ENCODE measurements at regions not wholly inside any gene's neighbourhood (a gene's known extent, or its start where the extent isn't known, plus 50 kb on each side); places are given as distances from the start of the nearest gene placed in this dataset.
A peak's percentile ranks its signal among the peaks of the same experiment; 100 is the strongest.

DNA sequence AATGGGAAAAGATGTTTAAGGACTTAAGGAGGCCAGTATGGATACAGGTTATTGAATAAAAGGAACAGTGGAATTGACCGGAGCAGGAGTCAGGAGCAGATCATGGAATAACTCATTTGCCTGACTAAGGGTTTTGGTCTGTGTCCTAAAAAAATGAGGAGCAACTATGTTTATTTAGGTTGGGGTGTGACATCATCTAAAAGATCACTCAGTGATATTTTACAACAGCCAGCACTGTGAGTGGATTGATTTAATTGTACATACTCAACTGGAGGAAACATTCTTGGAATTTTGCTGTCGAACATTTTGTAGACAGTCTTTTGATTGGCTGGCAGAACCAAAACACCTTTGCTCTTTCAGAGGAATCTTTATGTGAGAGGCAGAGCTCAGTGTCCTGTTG lies 348.6 kb upstream of the CDIN1 start:
- H3K56ac ChIP-seq (ENCODE audit: extremely low read depth, insufficient read depth, low read length), result no peak overlapping the region
- no peak overlapping the region for H2AK9ac ChIP-seq (replicated peaks; ENCODE audit: low read depth, low read length, poor library complexity)
- no peaks in the 10 kb centered on the region for H3K36me3 ChIP-seq (ENCODE audit: control insufficient read depth, insufficient read depth, low read length)
- H2BK15ac ChIP-seq (ENCODE audit: low read depth, low read length), result peak overlapping the region; percentile 39; the same call in 1 of the 3 replicates
- H3K9me3 ChIP-seq (ENCODE audit: control insufficient read depth, insufficient read depth, low read length), result no peaks in the 10 kb centered on the region
- intact Hi-C loops (cut with micrococcal nuclease), result loop anchor here (10.0 kb wide), 1 partner anchor 706 kb away; no protein-coding TSS in a partner anchor
- no peak overlapping the region for H3K9ac ChIP-seq (ENCODE audit: low read depth, low read length)
- peak overlapping the region; percentile 43; the same call in 1 of the 2 replicates for H3K14ac ChIP-seq (replicated peaks; ENCODE audit: low read depth, low read length)
- CTCF ChIA-PET, result no interaction called here
- TF ChIP-seq RCOR1 (IDR thresholded peaks at IDR 0.05; ENCODE audit: insufficient replicate concordance, low read length) (no peak), CEBPB (IDR thresholded peaks at IDR 0.05; ENCODE audit: low read depth, low read length) (peak; percentile 26; the same call in 1 of the 2 replicates), MAFK (IDR thresholded peaks at IDR 0.05; ENCODE audit: low read depth, low read length) (peak; percentile 65; the same call in 1 of the 2 replicates)
- no peaks in the 10 kb centered on the region for H4K20me1 ChIP-seq (ENCODE audit: insufficient read depth, low read length)
- no peak overlapping the region for H2AFZ ChIP-seq (replicated peaks; ENCODE audit: low read length, poor library complexity)
- no peaks in the 10 kb centered on the region for H3K9me1 ChIP-seq (ENCODE audit: insufficient read depth, low read length)
- ATAC-seq (ENCODE audit: low read depth), result peak; percentile 89
- H3K79me1 ChIP-seq (ENCODE audit: low read depth in 1 of 2, low read length in 2 of 2), result no peaks in the 10 kb centered on the region
- no peak overlapping the region for H2BK20ac ChIP-seq (ENCODE audit: low read depth, low read length)
- no peak overlapping the region; the same call in 1 of the 2 replicates for H3K4ac ChIP-seq (ENCODE audit: low read depth, low read length)
- DNase-seq, result peak; percentile 84
- H4K8ac ChIP-seq (ENCODE audit: low read depth in 2 of 2, low read length in 2 of 2), result no peak overlapping the region
- no TSS peak for BruUV-seq (replicated peaks)
- H3K23ac ChIP-seq (ENCODE audit: low read depth, low read length), result no peak overlapping the region
- H3K4me1 ChIP-seq (ENCODE audit: control insufficient read depth, insufficient read depth, low read length), result peaks cover 3% of the 10 kb centered on the region
- no peak overlapping the region for H4K91ac ChIP-seq (ENCODE audit: insufficient read depth, low read depth, low read length)
- no peak overlapping the region for H3K4me3 ChIP-seq (ENCODE audit: insufficient read depth, low read depth, low read length)
- in situ Hi-C loops (cut with MboI; ENCODE audit: low sequenced_read_pairs), result loop anchor here (25.0 kb wide), 1 partner anchor 1657 kb away; no protein-coding TSS in a partner anchor
- H4K5ac ChIP-seq (ENCODE audit: low read depth, low read length), result no peak overlapping the region
- POLR2A ChIA-PET (ENCODE audit: unreplicated experiment), result no interaction called here
- peak overlapping the region; percentile 8; the same call in 1 of the 2 replicates for H3K18ac ChIP-seq (ENCODE audit: low read depth, low read length)
- no peak overlapping the region for H2BK5ac ChIP-seq (ENCODE audit: low read depth, low read length, poor library complexity, severe bottlenecking)
- 60% methylated on average over 1 of the region's 2 CpGs; no CpG with 5 or more reads in 1 of the 2 experiments for WGBS, 2 experiments (ENCODE audit: extremely low coverage in 2 of 2, insufficient read length in 1 of 2)
- H2BK120ac ChIP-seq (ENCODE audit: low read depth, low read length), result peak overlapping the region; percentile 47; the same call in 1 of the 2 replicates
- H3K4me2 ChIP-seq (ENCODE audit: low read depth, low read length), result peak overlapping the region; percentile 60; the same call in 1 of the 2 replicates
- no peaks in the 10 kb centered on the region for H3K27me3 ChIP-seq (ENCODE audit: control insufficient read depth, insufficient read depth, low read length)
- dilution Hi-C loops (cut with HindIII; ENCODE audit: low sequenced_read_pairs, unreplicated experiment), result no loop called here
- H3K27ac ChIP-seq (ENCODE audit: insufficient read depth, low read length), result no peak overlapping the region
- no peak overlapping the region for H2AK5ac ChIP-seq (ENCODE audit: low read depth, low read length)

All from IMR-90 (cell line).